ENCODE measurements at regions not wholly inside any gene's neighbourhood (a gene's known extent, or its start where the extent isn't known, plus 50 kb on each side); places are given as distances from the start of the nearest gene placed in this dataset.

DNA sequence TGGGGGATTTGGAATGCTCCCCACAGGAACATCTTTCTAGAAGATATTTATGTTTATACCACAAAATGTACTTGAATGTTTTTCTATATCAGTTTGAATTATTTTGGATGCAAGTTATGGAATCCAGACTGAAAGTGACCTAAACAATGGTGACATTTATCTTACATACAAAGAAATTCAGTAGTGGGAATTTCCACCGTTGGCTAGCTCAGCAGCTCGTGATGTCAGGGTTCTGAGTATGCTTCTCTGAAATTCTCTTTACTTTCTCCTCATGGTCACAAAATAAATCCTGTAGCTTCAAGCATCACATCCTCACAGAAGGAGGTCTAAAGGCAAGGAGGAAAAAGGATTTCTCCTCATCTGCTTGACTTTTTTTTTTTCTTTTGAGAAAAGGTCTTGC, 105.3 kb downstream of the AKAIN1 start:
- Mint-ChIP-seq H3K4me3 (no peak overlapping the region), H3K27ac (no peak overlapping the region), H3K4me1 (ENCODE audit: low read depth) (no peaks in the 10 kb centered on the region), H3K36me3 (ENCODE audit: low read depth) (no peaks in the 10 kb centered on the region), H3K27me3 (ENCODE audit: low read depth) (no peaks in the 10 kb centered on the region), H3K9me3 (peaks cover 9% of the 10 kb centered on the region)

GRCh38 chr18:5075297-5075696, 121.8 kb downstream of the AKAIN1 start:
- Mint-ChIP-seq H3K4me3 (no peak overlapping the region), H3K9me3 (no peaks in the 10 kb centered on the region), H3K27me3 (ENCODE audit: low read depth) (no peaks in the 10 kb centered on the region), H3K36me3 (ENCODE audit: low read depth) (no peaks in the 10 kb centered on the region), H3K4me1 (ENCODE audit: low read depth) (no peaks in the 10 kb centered on the region), H3K27ac (no peak overlapping the region)

- H3K4me1 Mint-ChIP-seq (ENCODE audit: low read depth) = no peaks in the 10 kb centered on the region
Measured at GRCh38 chr18:5073026-5073944, 123.8 kb downstream of the AKAIN1 start.

GRCh38 chr18:5068851-5069250, 128.2 kb downstream of the AKAIN1 start:
- Mint-ChIP-seq H3K27me3 (ENCODE audit: low read depth) (no peaks in the 10 kb centered on the region), H3K27ac (no peak overlapping the region), H3K36me3 (ENCODE audit: low read depth) (no peaks in the 10 kb centered on the region), H3K4me1 (ENCODE audit: low read depth) (no peaks in the 10 kb centered on the region), H3K9me3 (no peaks in the 10 kb centered on the region), H3K4me3 (no peak overlapping the region)

More at GRCh38 chr18:5073026-5073944, 123.8 kb downstream of the AKAIN1 start:
- Mint-ChIP-seq H3K9me3 (no peaks in the 10 kb centered on the region), H3K36me3 (ENCODE audit: low read depth) (no peaks in the 10 kb centered on the region), H3K4me3 (no peak overlapping the region), H3K27ac (no peak overlapping the region), H3K27me3 (ENCODE audit: low read depth) (no peaks in the 10 kb centered on the region)

DNA sequence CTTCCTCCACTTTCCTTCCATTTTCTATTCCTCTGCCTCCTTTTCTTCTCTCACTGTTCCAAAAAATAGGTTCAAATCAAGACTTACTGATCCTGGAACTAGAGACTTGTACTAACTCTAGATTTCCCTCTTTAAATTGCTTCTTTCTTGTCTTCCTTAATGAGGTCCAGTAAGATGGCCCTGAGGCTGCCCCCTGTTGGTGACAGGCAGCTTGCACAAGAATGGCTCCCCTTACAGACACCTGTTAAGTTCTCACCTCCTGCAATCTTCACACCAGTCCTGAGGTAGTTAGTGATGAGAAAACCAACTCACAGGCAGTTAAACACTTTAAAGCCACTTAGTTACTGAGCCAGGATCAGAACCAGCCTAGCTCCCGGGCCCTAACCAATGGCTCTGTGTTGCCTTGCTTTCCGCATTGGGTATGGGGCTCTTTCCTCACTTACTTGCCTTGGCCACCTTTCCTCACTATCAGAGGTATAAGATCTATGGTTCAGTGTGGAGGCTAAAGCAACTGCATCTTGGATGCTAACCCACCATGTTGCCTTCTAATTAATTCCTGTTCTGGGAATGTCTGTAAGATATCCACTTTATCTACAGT, 130.6 kb downstream of the AKAIN1 start:
- H3K9me3 Mint-ChIP-seq = no peaks in the 10 kb centered on the region
- no peaks in the 10 kb centered on the region for H3K36me3 Mint-ChIP-seq (ENCODE audit: low read depth)
- H3K4me1 Mint-ChIP-seq (ENCODE audit: low read depth) = no peaks in the 10 kb centered on the region
- no peaks in the 10 kb centered on the region for H3K27me3 Mint-ChIP-seq (ENCODE audit: low read depth)
- no peak overlapping the region for H3K27ac Mint-ChIP-seq
- no peak overlapping the region for H3K4me3 Mint-ChIP-seq

GRCh38 chr18:5065615-5066014, 131.4 kb downstream of the AKAIN1 start:
- Mint-ChIP-seq H3K4me3 (no peak overlapping the region), H3K4me1 (ENCODE audit: low read depth) (no peaks in the 10 kb centered on the region), H3K9me3 (no peaks in the 10 kb centered on the region), H3K27ac (no peak overlapping the region), H3K27me3 (ENCODE audit: low read depth) (no peaks in the 10 kb centered on the region), H3K36me3 (ENCODE audit: low read depth) (no peaks in the 10 kb centered on the region)

- Mint-ChIP-seq H3K9me3 (no peaks in the 10 kb centered on the region), H3K36me3 (ENCODE audit: low read depth) (no peaks in the 10 kb centered on the region), H3K27ac (no peak overlapping the region), H3K4me1 (ENCODE audit: low read depth) (no peaks in the 10 kb centered on the region), H3K4me3 (no peak overlapping the region), H3K27me3 (ENCODE audit: low read depth) (no peaks in the 10 kb centered on the region)
Measured at GRCh38 chr18:5064841-5065370, 132.2 kb downstream of the AKAIN1 start.

DNA sequence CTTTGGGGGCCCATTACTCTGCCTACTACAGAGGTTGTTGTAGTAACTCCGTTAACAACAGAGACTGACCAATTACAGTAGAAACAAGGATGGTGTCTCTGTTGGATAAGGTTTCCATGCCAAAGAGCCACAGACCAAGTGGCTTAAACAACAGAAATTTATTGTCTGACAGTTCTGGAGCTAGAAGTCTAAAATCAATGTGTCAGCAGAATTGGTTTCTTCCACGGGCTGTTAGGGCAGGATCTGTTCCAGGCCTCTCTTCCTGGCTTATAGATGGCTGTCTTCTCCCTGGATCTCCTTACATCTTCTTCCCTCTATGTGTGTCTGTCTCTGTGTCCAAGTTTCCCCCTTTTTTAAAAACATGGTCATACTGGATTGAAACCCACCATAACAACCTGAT, 135.3 kb downstream of the AKAIN1 start:
- Mint-ChIP-seq H3K27ac (no peak overlapping the region), H3K27me3 (ENCODE audit: low read depth) (peaks cover 4% of the 10 kb centered on the region), H3K4me1 (ENCODE audit: low read depth) (peaks cover 9% of the 10 kb centered on the region), H3K36me3 (ENCODE audit: low read depth) (no peaks in the 10 kb centered on the region), H3K9me3 (no peaks in the 10 kb centered on the region), H3K4me3 (no peak overlapping the region)

DNA sequence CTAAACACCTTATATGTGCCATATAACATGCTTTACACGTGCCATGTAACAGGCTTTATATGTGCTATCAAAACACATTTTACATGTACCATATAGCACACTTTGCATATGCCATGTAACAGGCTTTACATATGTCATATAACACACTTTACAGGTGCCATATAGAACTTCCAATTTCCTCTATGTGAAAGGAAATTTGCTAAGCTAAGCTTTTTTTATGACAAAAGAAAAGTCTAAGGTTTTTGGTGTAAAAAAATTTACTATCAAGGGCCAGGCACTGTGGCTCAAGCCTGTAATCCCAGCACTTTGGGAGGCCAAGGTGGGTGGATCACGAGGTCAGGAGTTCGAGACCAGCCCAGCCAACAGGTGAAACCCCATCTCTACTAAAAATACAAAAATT, 136.5 kb downstream of the AKAIN1 start:
- H3K4me3 Mint-ChIP-seq = no peak overlapping the region

GRCh38 chr18:5059696-5060032, 137.4 kb downstream of the AKAIN1 start:
- Mint-ChIP-seq H3K27ac (no peak overlapping the region), H3K27me3 (ENCODE audit: low read depth) (peaks cover 8% of the 10 kb centered on the region), H3K9me3 (no peaks in the 10 kb centered on the region), H3K36me3 (ENCODE audit: low read depth) (no peaks in the 10 kb centered on the region), H3K4me3 (no peak overlapping the region), H3K4me1 (ENCODE audit: low read depth) (peaks cover 9% of the 10 kb centered on the region)

More for the DNA sequence above, 136.5 kb downstream of the AKAIN1 start:
- Mint-ChIP-seq H3K9me3 (no peaks in the 10 kb centered on the region), H3K4me1 (ENCODE audit: low read depth) (peaks cover 9% of the 10 kb centered on the region), H3K27ac (no peak overlapping the region), H3K36me3 (ENCODE audit: low read depth) (no peaks in the 10 kb centered on the region), H3K27me3 (ENCODE audit: low read depth) (peaks cover 4% of the 10 kb centered on the region)

GRCh38 chr18:5058768-5059695, 138.0 kb downstream of the AKAIN1 start:
- Mint-ChIP-seq H3K36me3 (ENCODE audit: low read depth) (no peaks in the 10 kb centered on the region), H3K27ac (peak overlapping the region; percentile 37), H3K4me1 (ENCODE audit: low read depth) (peaks cover 9% of the 10 kb centered on the region), H3K27me3 (ENCODE audit: low read depth) (peaks cover 8% of the 10 kb centered on the region), H3K9me3 (no peaks in the 10 kb centered on the region), H3K4me3 (peak overlapping the region; percentile 5)

DNA sequence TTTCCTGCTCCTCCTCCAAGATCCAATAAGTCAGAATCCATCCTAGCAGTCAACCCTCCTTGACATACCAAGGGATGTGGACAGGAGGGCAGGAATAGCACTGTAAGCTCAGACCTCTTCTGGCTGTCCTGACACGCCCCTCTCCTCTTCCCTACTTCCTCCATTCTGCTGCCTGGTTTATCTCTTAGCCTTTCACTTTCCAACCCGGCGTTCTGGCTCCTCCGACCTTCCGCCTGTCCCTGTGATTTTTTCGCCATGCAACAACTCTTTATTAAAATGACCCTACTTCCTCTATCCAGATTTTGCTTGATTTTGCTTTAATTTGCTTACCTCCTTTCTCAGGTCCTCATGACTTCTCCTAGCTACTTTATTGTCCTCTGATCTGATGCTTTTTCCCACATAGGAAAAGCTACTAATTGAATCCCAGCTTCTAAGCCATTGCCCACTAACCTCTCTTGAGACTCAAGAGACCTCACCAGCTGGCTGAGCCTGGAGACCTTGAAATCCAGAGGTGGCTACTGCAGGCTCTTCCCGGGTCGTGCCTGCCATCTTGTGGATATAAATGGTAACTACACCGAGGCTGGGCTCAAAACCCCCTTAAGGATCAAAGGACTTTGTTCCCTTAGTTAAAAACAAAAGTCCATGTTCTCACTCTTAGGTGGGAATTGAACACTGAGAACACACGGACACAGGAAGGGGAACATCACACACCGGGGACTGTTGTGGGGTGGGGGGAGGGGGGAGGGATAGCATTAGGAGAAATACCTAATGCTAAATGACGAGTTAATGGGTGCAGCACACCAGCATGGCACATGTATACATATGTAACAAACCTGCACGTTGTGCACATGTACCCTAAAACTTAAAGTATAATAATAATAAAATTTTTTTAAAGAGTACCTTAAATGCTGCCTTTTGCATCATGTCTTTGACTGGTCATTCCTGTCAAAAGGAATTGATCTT, 139.4 kb downstream of the AKAIN1 start:
- Mint-ChIP-seq H3K27me3 (ENCODE audit: low read depth) (peaks cover 8% of the 10 kb centered on the region), H3K9me3 (no peaks in the 10 kb centered on the region), H3K27ac (no peak overlapping the region), H3K4me3 (no peak overlapping the region), H3K4me1 (ENCODE audit: low read depth) (peaks cover 9% of the 10 kb centered on the region), H3K36me3 (ENCODE audit: low read depth) (no peaks in the 10 kb centered on the region)

- Mint-ChIP-seq H3K27me3 (ENCODE audit: low read depth) (peaks cover 6% of the 10 kb centered on the region), H3K4me1 (ENCODE audit: low read depth) (no peaks in the 10 kb centered on the region), H3K27ac (no peak overlapping the region), H3K9me3 (no peaks in the 10 kb centered on the region), H3K36me3 (ENCODE audit: low read depth) (no peaks in the 10 kb centered on the region), H3K4me3 (no peak overlapping the region)
Measured at GRCh38 chr18:5052491-5052890, 144.6 kb downstream of the AKAIN1 start.
